ENCODE measurements at regions not wholly inside any gene's neighbourhood (a gene's known extent, or its start where the extent isn't known, plus 50 kb on each side); places are given as distances from the start of the nearest gene placed in this dataset.

- Histone ChIP-seq H3K9ac (ENCODE audit: extremely low read depth, low read length, poor library complexity, severe bottlenecking) (no peak overlapping the region), H3K4me1 (ENCODE audit: control insufficient read depth, insufficient read depth, low read length) (no peaks in the 10 kb centered on the region), H3K9me3 (ENCODE audit: control insufficient read depth, low read length) (no peaks in the 10 kb centered on the region), H3K4me3 (ENCODE audit: low read length) (no peak overlapping the region), H3K27me3 (ENCODE audit: control insufficient read depth, insufficient read depth, low read length, poor library complexity, severe bottlenecking) (peaks cover 15% of the 10 kb centered on the region), H3K36me3 (ENCODE audit: control insufficient read depth, insufficient read depth, low read length) (no peaks in the 10 kb centered on the region), H3K27ac (ENCODE audit: low read depth, low read length) (no peak overlapping the region)
- H3K9me3 Mint-ChIP-seq: no peaks in the 10 kb centered on the region
- peaks cover 18% of the 10 kb centered on the region for H3K27me3 Mint-ChIP-seq (ENCODE audit: insufficient read depth)
- H3K27ac Mint-ChIP-seq: no peak overlapping the region
- no peak for DNase-seq
- 94 to 100% methylated on average over 4 of the region's 4 CpGs for WGBS, 2 experiments (ENCODE audit: insufficient coverage in 1 of 2, insufficient read length in 1 of 2)
- H3K36me3 Mint-ChIP-seq (ENCODE audit: low read depth): no peaks in the 10 kb centered on the region
- no peak for TF ChIP-seq CTCF (conservative IDR thresholded peaks at IDR 0.05)
- H3K4me1 Mint-ChIP-seq: no peaks in the 10 kb centered on the region
- no peak overlapping the region for H3K4me3 Mint-ChIP-seq
These were observed 1134.1 kb downstream of the VRK1 start for GRCh38 chr14:97931273-97931672.

GRCh38 chr14:97942921-97943320 lies 1145.7 kb downstream of the VRK1 start:
- Mint-ChIP-seq H3K9me3 (no peaks in the 10 kb centered on the region), H3K36me3 (ENCODE audit: low read depth) (no peaks in the 10 kb centered on the region), H3K4me1 (peaks cover 6% of the 10 kb centered on the region), H3K27ac (no peak overlapping the region), H3K27me3 (ENCODE audit: insufficient read depth) (no peaks in the 10 kb centered on the region), H3K4me3 (no peak overlapping the region)
- Histone ChIP-seq H3K36me3 (ENCODE audit: control insufficient read depth, insufficient read depth, low read length) (no peaks in the 10 kb centered on the region), H3K4me1 (ENCODE audit: control insufficient read depth, insufficient read depth, low read length) (no peaks in the 10 kb centered on the region), H3K4me3 (ENCODE audit: low read length) (no peak overlapping the region), H3K27me3 (ENCODE audit: control insufficient read depth, insufficient read depth, low read length, poor library complexity, severe bottlenecking) (no peaks in the 10 kb centered on the region), H3K9me3 (ENCODE audit: control insufficient read depth, low read length) (no peaks in the 10 kb centered on the region), H3K27ac (ENCODE audit: low read depth, low read length) (no peak overlapping the region), H3K9ac (ENCODE audit: extremely low read depth, low read length, poor library complexity, severe bottlenecking) (no peak overlapping the region)
- 67% methylated on average over 1 of the region's 1 CpG; no CpG with 5 or more reads in 1 of the 2 experiments for WGBS, 2 experiments (ENCODE audit: insufficient coverage in 1 of 2, insufficient read length in 1 of 2)
- no peak for TF ChIP-seq CTCF (conservative IDR thresholded peaks at IDR 0.05)
- no peak for DNase-seq

- Histone ChIP-seq H3K27ac (ENCODE audit: low read depth, low read length) (no peak overlapping the region), H3K4me1 (ENCODE audit: control insufficient read depth, insufficient read depth, low read length) (no peaks in the 10 kb centered on the region), H3K36me3 (ENCODE audit: control insufficient read depth, insufficient read depth, low read length) (no peaks in the 10 kb centered on the region), H3K4me3 (ENCODE audit: low read length) (no peak overlapping the region), H3K9me3 (ENCODE audit: control insufficient read depth, low read length) (no peaks in the 10 kb centered on the region), H3K9ac (ENCODE audit: extremely low read depth, low read length, poor library complexity, severe bottlenecking) (no peak overlapping the region), H3K27me3 (ENCODE audit: control insufficient read depth, insufficient read depth, low read length, poor library complexity, severe bottlenecking) (no peaks in the 10 kb centered on the region)
- no peak for DNase-seq
- TF ChIP-seq CTCF (conservative IDR thresholded peaks at IDR 0.05): no peak
- H3K27ac Mint-ChIP-seq: no peak overlapping the region
- H3K36me3 Mint-ChIP-seq (ENCODE audit: low read depth): no peaks in the 10 kb centered on the region
- no peaks in the 10 kb centered on the region for H3K27me3 Mint-ChIP-seq (ENCODE audit: insufficient read depth)
- H3K9me3 Mint-ChIP-seq: no peaks in the 10 kb centered on the region
- WGBS, 2 experiments (ENCODE audit: insufficient coverage in 1 of 2, insufficient read length in 1 of 2): 81 to 86% methylated on average over 1 of the region's 1 CpG
- peaks cover 6% of the 10 kb centered on the region for H3K4me1 Mint-ChIP-seq
- no peak overlapping the region for H3K4me3 Mint-ChIP-seq
These were observed 1146.4 kb downstream of the VRK1 start for GRCh38 chr14:97943619-97944018.

Measured in endodermal cell (in vitro differentiated cells).